GM18507 (cell line): ENCODE measurements at regions not wholly inside any gene's neighbourhood (a gene's known extent, or its start where the extent isn't known, plus 50 kb on each side); places are given as distances from the start of the nearest gene placed in this dataset.
A peak's percentile ranks its signal among the peaks of the same experiment; 100 is the strongest.
"Not testable (repeated sequence)": the region's sequence is repeated elsewhere in the genome, so short reads cannot be mapped to it uniquely, and the experiment has no call there.

Experiments used
- DNase-seq: peaks from one replicate; pipeline ENCODE4 v3.0.0; 2011; ENCODE audit warnings: low read depth; ENCODE audit not compliant: insufficient read length; ENCODE audit errors: extremely low spot score
- FAIRE-seq: peaks from 2 replicates; lab custom pipeline; 2011; peaks lifted over from hg19 to GRCh38; lab: Jason Lieb, UNC

DNA sequence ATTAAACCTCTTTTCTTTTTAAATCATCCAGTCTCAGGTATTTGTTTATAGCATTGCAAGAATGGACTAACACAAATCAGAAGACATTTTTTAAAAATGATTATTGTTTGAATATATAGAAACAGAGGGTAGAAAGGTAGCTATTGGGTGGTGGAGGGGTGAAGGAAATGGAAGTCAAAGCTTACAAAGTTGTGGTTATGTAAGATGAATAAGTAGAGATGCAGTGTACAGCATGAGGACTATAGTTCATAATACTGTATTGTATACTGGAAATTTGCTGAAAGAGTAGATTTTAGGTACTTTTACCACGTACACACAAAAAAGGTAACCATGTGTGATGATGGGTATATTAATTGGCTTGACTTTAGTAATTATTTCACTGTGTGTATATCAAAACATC is 144.0 kb upstream of the FAM3C start:
- DNase-seq: no peak
- no peak for FAIRE-seq

DNA sequence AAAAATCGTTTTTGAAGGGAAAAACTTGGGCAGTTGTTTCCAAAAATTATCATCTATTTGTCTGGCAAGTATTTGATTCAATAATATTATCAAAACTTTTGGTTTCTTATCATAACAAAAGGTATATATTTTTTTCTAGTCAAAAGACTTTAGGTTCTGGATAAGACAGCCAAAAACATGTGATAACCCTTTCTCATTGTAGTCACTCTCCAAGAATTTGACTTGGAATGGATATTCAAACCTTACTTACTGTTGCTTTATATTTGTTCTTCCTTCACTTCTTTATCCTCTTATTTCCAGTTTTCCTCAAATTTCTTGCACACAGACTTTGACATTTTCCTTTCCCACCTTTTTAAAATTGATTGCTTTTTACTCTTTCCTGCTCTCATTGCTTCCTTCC is 140.9 kb upstream of the FAM3C start:
- DNase-seq (no peak), FAIRE-seq (no peak)

DNA sequence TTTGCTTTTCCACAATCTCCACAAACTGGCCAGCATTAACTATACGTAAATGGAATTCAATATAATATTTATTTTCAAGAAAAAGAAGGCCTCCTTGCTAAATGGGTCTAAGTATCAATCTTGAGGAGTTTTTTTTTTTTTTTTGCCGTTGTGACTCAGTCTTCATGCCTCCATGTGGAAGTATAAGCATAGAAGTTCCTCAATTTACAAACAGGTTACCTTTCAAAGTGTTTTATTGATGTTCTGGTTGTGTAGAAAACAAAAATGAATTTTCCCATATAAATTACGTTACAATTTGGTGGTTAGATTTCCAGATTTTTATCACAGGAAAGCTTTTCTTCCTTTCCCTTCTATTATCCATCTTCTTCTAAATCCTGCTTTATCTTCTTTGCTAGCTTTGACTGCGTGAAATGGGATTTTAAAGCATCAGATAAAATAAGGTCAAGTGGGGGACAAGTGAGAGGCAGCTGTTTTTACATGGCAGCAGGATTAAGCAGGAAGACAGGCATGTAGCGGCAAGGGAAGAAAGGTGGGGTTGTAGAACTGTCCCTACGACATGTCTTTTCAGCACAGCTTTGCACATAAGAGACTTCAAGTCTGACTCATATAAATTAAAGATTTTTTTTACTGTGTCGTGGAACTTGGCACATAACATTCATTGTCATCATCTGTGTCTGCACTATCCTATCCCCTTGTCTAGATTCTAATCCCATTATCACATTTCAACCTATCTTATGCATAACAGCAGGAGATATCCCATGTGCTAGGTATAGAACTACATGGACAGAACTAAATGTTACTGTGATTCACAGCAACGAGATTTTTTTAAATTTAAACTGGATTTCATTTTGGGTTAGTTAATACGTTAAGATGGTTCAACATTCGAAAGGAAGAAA is 135.3 kb upstream of the FAM3C start:
- DNase-seq: no peak
- peak; percentile 39 for FAIRE-seq

DNA sequence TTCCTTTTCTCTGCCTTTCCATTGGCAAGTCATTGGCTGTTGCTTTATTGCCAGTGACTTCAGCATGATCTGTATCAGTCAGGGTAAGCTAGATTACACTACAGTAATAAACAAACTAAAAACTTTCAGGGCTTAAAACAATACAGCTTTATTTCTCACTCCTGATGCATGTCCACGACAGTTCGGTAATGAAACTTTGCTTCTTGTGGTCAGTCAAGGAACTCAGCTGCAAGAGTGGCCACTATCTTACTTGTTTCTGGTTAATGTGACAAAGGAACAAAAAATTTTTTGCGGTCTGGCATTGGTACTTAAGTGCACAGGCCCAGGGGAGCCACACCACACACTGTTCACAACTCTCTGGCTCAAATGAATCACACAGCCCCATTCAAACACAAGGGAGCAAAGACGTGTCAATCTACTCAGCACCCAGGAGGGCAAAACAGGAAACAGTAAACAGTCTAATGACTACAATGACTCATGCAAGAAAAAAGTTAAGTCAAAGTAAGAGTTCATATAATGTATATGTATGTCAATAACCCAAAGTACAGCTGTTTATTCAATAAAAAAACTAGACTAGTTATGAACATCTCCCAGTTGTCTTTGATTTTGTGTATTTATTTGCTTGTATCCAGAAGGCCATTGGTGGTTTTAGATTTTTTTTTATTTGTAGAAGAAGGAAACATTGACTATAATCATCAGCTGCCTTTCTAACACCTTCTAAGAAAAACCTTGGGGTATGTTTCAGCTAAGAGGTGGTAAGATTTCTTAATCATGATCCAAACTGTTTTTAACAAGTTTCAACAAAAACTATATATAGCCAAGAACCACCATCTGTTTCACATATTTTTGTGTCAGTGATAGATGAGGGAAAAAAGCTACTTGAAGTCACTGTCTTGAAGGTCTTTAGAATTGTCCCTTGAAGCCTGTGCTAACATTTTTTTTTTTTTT is 134.4 kb upstream of the FAM3C start:
- peak; percentile 99 for FAIRE-seq

DNA sequence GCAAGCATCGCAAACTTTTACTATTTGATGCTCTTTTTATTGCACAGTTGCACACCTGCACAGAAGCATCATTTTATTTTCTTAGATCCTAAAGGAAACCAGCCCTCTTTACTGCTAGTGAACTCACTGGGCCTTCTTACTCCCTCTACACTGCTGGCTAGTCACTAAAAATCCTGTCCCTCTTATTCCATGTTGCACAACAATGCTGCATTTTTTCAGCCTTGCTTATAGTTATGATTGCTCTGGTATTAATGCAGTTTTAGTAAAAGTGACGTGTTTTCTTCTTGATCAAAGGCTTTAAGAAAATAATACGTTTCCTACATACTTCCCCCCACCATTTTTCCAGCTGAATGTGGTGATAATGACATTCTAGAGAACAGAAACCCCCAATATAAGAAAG is 132.9 kb upstream of the FAM3C start:
- DNase-seq (no peak), FAIRE-seq (no peak)

More for the DNA sequence above, 134.4 kb upstream of the FAM3C start:
- DNase-seq: peak; percentile 32

DNA sequence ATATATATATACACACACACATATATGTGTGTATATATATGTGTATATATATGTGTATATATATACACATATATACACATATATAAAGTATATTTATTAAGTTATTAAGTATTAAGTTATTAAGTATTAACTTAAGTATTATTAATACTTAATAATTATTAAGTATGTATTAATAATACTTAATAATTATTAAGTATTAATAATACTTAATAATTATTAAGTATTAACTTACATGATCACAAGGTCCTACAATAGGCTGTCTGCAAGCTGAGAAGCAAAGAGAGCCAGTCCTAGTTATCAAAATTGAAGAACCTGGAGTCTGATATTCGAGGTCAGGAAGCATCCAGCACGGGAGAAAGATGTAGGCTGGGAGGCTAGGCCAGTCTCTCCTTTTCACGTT is 130.1 kb upstream of the FAM3C start:
- DNase-seq, FAIRE-seq: not testable (repeated sequence)

DNA sequence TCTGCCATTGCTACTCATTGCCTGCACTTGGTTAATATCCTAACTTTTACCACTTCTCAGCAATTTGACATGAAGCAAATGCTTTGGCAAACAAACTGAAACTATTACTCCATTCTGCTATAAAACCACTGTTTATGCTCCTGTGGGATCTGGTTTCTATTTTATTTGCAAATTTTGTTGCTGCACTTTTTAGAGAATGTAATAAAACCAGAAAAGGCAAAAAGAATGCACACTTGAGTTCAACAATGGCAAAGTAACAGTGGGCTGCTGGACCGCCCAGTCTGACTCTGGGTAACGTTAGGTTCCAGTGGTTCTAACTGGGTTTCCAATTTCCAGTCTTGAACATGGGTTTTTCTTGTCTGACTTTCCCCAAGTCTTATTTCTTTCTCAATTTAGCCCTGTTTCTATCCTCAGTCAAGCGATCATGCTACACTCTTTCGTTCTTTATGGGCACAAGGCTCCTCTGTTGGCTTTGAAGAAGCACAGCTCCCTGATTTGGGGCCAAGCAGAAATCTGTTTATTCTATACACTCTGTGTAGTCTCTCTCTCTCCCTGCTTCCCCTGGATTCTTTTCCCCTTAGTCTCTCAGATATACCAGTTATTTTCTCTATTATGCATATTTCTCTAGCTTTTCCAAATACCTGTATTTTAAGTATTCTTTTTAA is 129.2 kb upstream of the FAM3C start:
- FAIRE-seq (no peak), DNase-seq (no peak)

DNA sequence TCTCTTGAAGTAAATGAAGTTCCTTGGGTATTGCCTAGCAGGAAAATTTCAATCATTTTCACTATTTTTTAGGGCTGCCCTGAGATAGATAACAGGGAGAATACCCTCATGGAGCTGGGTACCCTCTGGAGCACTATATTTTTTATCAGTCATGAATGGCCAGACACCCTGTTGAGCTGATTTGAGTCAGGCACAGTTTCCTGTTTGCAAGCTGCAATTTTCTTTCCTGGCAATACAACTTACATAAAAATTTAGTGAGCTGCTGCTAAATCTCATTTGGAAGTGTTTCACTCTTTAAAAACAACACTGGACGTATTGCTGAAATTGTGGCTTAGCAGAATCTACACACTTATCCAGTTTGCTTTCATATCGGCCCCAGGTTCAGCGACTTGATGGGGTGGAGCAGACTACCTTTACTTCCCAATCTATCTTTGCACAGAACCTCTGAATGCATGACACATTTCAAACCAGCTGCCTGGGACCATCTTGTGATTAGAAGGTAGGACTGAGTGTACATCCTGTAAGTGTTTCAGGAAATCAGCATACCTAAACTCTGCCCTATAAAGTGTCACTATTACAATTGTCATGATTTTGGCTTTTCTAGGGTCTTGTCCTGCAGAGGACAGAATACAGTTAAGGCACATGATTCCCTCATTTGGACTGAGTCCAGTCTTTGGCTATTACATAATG is 125.7 kb upstream of the FAM3C start:
- FAIRE-seq: no peak
- no peak for DNase-seq

DNA sequence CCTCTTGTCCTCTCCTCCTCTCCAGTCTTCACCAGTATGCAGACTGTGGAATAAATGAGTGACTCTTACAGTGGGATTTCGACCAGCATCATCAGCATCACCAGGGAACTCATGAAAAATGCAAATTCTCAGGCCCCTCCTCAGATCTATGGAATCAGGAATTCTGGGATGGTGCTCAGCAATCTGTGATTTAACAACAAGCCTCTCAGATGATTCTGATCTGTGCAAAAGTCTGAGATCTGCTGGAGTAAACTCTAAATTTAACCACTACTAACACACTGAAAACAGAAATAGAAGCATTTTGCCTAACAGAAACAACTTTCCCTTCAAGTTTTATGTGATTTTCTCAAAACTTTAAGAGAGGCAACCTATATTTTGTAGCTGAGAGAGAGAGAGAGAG is 124.8 kb upstream of the FAM3C start:
- DNase-seq (no peak), FAIRE-seq (no peak)

DNA sequence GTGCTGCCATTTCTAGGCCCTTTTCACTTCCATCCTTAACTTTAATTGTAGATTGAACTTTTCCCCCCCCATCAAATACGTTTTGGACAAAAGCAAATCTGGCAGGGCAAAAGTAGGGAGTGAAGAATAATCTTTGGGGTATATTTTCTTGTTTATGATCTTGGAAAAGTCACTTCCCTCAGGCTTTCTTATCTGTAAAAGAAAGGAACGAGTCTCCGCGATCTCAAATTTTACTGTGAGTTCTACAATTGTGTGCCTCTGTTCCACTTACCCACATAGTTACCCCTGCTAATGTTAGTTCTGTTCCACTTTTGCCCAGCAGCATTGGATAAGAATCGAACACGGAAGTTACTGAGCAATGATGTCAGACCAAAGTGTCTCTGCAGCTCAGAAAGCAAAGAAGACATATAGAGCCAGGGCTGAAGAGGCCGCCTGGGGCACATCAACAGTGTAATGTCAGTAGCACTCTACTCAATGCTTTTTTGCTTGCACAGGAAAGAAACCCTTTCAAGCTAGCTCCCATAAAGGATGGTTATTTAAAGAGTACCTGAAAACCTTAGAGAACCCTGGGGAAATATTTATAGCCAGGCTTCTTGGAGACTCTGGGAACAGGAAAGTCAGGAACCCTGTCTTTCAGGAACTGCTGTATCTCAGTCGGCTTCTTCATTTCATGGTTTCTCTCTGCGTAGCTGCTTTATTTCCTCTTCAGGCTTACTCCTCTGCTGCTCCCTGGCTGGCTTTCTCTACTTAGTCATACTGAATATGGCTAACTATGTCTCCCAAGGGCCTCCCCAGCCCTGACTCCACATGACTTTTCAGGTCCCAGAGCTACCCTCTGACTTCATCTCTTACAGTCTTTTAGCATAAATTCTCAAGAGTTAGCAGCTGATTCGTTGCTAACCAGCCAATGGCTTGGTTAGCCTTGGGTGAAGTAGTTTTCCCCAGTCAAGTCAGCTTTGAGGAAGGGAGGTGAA is 123.7 kb upstream of the FAM3C start:
- DNase-seq: no peak
- no peak for FAIRE-seq

DNA sequence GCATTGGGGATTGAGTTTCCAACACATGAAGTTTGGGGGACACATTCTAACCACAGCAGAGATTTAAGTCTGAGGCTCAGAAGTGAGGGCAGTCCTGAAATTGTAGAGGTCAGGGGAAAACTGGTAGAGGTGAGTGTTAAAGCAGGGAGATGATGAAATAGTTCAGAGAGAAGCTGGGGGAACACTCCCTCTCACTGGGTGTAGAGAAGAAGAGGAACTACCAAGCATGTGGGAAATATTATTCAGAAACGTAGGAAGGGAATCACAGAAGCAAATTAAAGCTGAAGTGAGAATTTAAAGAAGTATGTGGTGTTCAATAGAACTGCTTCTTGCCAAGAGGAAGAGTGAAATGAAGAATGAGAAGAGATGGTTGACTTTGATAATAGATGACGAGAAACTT is 121.5 kb upstream of the FAM3C start:
- FAIRE-seq: no peak
- no peak for DNase-seq

DNA sequence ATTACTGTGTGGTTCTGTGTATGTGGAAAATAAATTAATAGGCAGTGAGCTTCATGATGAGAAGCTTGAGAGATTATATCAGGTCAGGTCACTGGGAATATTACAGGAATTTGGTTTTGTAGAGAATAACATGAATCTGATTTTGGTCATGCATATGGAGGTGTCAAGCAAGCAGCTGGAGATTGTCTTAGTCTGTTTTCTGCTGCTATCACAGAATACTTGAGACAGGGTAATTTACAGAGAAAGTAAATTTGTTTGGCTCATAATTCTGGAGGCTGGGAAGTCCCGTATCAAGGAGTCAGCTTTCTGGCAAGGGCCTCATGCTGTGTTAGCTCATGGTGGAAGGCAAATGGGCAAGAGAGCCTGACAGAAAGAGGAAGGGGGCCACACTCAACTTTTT is 120.7 kb upstream of the FAM3C start:
- FAIRE-seq: no peak
- DNase-seq: no peak

DNA sequence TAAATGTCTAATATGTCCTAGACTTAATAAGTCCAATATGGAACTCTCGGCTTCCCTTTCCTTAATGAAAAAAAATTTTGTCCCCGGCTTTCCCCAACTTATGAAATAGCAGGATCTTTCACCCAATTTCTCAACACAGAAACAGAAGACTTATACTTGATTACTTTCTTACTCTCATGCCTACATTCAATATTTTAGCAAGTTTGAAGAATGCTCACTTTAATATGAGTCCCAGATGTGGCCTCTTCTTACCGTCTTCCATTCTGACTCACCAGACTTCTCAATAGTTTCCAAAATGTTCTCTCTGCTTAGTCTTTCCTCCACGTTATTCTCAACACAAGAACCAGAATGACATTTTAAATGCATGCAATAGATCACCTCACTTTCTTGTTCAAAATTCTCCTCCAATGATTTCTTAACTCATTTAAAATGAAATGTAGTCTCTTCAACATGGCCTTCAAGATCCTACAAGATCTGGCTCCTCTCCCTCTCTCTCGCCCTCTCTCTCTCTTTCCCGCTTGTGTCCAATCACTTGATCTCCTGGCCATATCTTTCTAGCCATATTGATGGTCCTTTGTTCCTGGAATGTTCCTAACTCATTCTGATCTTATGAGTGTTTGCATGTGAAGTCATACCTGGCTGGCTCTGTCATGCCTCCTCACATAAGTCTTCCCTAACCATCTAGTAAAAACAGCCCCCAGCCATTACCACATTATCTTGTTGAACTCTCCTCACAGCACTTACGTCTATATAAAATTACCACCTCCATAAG is 119.7 kb upstream of the FAM3C start:
- DNase-seq (no peak), FAIRE-seq (no peak)

DNA sequence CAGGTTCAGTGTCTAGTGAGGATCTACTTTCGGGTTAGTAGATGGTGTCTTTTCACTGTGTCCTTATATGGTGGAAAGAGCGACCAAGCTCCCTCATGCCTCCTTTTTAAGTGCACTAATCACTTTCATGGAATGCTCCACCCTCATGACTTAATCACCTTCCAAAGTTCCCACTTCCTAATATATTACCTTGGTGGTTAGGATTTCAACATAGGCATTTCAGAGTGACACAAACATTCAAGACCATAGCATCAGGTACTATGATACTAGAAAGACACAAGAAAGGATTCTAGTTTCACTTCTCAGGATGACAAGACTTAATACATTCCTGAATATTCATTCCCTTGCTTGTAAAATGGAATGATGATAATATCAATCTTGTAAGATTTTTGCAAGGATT is 119.1 kb upstream of the FAM3C start:
- no peak for FAIRE-seq
- no peak for DNase-seq

DNA sequence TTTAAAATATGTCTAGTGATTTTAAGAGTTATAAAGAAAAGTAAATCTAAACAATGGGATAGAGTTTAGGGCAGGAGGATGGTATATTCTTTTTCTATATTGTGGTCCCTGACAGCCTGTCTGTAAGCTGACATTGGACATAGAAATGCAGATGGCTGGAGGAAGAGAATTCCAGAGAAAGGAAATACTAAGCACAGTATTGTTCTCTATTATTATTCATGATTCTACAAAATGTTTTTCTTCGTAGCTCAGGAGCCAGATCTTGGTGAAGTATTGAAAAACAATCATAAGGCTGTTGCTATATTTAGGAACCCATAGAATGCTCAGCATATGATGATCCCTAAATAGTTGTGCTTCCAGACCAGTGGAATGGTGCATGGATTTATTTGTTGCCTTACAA is 117.0 kb upstream of the FAM3C start:
- no peak for FAIRE-seq
- no peak for DNase-seq

DNA sequence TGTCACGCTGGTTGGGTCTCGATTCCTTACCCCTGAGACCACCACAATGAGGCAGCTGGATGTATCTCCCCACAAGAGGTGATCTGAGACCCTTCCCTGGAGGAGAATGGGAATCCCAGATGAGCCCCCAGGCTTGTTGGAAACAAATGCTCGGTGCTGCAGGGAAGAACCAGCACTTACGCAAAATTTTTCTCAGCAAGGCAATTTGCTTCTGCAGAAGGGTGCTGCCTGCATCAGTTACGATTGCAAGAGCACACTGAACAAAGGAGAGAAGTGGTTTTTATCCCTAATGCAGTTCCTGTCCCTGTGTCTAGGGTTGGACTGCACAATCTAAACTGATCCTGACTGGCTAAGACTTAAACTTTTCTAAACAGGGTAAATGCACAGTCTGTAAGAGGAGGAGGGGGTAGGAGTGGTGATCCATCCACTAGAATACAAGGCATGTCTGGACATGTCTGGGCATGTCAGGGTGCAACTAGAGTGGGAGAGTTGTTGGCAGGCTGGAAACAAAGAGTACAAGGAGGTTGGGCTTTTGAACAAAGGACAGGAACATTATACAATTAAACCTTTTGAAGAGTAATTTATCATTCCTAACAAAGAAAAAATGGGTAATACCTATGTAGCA is 114.9 kb upstream of the FAM3C start:
- FAIRE-seq (no peak), DNase-seq (no peak)

DNA sequence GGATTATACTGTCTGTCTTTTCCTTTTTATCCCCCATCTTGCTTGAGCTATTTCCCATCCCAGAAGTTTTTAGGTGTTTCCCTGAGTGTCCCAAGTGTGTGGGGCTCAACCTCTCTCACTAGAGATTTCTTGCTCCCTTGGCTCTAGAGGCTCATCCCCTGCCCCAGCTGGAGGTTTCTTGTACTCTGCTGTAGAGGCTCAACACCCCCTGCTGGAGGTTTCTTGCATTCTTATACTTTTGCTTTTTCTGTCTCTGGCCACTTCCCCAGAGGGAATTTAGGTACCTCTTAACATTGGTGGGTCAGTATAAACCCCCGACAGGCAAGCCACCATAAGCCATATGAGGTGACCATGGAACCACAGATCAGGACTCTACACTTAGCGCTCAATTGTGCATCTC is 114.2 kb upstream of the FAM3C start:
- DNase-seq: no peak
- no peak for FAIRE-seq
